GM21423 (cell line): ENCODE measurements at regions not wholly inside any gene's neighbourhood (a gene's known extent, or its start where the extent isn't known, plus 50 kb on each side); places are given as distances from the start of the nearest gene placed in this dataset.

Source experiments
- ATAC-seq: cut with Tn5 transposase; IDR thresholded peaks from one replicate; pipeline ENCODE4 v1.9.1; 2021; ENCODE audit warnings: mild to moderate bottlenecking, moderate library complexity; ENCODE audit not compliant: unreplicated experiment

GRCh38 chr15:81987628-81988027 lies 58.2 kb downstream of the MEX3B start:
- ATAC-seq, result no peak

GRCh38 chr15:81983497-81983896 lies 62.3 kb downstream of the MEX3B start:
- ATAC-seq, result no peak

- no peak for ATAC-seq
Observed at GRCh38 chr15:81982808-81983207, 63.0 kb downstream of the MEX3B start.

GRCh38 chr15:81981908-81982307 lies 63.9 kb downstream of the MEX3B start:
- ATAC-seq, result no peak

DNA sequence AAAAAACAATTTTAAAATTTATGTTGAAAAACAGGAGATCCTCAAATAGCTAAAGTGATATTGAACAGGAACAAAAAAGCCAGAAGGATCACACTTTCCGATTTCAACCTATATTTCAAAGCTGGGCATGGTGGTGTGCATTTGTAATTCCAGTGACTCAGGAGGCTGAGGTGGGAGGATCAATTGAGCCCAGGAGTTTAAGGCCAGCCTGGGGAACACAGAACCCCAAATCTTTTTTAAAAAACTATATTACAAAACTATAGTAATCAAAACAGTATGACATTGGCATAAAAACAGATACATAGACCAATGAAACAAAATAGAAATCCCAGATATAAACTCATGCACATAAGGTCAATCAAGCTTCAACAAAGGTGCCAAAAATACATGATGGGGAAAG lies 68.4 kb downstream of the MEX3B start:
- ATAC-seq, result no peak

- ATAC-seq, result no peak
Observed at GRCh38 chr15:81968691-81969090, 77.1 kb downstream of the MEX3B start.

DNA sequence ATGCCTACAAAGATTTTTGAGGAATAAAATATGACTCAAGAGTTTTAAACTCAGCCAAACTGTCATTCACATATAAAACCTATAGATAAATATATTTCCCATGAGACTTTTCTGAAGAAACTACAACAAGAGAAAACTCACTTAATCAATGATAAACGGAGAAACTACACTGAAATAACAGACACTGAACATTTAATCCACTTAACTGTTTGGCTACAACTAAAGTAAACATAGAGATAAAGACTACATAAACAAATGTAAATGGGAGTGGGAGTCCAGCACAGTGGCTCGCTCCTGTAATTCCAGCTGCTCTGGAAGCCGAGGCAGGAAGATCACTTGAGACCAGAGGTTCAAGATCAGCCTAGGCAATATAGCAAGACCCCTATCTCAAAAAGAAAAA lies 79.2 kb downstream of the MEX3B start:
- no peak for ATAC-seq

DNA sequence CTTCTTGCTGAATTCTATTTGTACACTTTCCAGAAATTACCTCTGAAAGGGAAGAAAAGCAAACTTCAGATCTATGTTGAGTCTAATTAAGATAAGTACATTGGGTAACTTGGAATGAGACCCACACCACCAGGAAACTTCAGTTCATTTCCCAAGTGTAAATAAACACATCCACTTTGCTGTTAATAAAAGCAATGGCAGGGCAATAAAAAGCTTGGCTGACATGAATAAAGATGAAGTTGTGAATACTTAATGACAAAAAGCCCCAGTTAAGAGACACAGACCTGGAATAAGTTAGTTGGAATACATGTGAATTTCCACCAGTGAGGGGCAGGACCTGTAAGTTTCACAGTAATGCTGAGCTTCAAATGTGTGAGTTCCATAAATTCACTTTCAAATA lies 83.3 kb downstream of the MEX3B start:
- no peak for ATAC-seq

- no peak for ATAC-seq
Observed at GRCh38 chr15:81959196-81959595, 86.6 kb downstream of the MEX3B start.

GRCh38 chr15:81957698-81958097 lies 88.1 kb downstream of the MEX3B start:
- ATAC-seq, result no peak

DNA sequence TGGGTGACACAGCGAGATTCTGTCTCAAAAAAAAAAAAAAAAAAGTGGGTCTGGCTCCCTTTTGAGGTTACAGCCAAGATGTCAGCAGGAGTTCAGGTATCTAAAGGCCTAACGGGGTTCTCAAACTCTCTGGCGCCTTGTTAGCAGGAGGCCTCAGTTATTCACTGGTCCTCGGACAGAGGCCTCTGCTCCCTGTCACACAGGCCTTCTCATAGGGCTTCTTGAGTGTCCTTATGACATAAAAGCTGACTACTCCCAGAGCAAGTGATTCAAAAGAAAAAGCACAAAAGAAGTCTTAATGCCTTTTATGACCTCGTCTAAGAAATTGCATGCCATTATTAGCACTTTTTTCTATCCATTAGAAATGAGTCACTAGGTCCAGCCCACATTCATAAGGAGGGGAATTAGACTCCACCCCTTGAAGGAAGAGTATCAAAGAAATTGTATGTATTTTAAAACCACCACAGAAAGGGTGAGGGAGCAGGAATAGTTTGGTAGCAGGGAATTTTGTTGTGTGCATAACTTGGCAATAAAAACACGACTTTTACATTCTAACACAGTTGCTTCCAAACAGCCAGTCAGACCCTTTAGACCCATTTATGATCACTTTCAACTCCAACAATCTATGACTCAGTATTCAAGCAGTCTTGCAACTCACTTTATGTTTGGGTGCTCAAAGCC lies 90.3 kb downstream of the MEX3B start:
- ATAC-seq, result no peak

- ATAC-seq, result no peak
Observed at GRCh38 chr15:81954158-81954783, 91.5 kb downstream of the MEX3B start.

DNA sequence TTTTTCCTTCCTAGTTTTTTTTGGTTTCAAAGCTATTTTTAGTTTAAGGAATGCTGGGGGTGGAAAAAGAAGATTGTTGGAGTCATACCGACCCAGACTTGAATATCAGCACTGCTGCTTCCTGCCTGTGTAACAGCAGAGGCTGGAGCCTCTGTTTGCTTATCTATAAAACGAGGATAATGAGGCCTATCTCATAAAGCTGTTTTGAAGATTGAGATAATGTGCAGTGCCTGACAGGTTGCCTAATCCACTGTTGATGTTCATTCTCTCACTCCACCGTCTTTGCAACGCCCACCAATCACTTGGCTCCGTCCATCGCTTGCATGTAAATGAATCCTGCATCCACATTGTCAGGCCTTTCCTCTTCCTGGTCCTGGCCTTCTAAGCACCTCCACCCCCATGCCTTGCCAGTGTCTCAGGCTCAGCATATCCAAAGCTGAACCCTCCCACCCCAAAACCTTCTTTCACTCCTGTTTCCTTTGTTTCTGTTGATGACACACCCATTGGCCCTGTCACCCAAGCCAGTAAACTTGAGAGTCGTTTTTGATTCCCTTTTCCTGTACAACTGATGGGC lies 94.9 kb downstream of the MEX3B start:
- no peak for ATAC-seq

- no peak for ATAC-seq
Observed at GRCh38 chr15:81948751-81949150, 97.1 kb downstream of the MEX3B start.

DNA sequence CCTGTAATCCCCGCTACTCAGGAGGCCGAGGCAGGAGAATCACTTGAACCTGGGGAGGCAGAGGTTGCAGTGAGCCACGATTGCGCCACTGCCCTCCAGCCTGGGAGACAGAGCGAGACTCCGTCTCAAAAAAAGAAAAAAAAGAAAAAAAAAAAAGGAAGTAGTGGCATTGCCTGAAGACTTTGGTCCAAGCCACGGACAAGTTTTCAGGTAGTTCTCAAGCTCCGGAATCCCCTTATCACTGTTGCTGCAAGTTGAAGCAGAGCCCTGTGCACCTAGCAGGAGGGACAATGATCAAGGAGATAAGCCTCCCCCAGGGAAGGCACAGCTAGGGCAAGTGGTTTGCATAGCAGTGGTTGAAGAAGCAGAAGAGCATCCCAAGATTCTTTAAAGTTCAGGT lies 97.6 kb downstream of the MEX3B start:
- ATAC-seq, result no peak

GRCh38 chr15:81947548-81947947 lies 98.3 kb downstream of the MEX3B start:
- no peak for ATAC-seq

- ATAC-seq, result no peak
Observed at GRCh38 chr15:81945014-81945615, 100.7 kb downstream of the MEX3B start.

DNA sequence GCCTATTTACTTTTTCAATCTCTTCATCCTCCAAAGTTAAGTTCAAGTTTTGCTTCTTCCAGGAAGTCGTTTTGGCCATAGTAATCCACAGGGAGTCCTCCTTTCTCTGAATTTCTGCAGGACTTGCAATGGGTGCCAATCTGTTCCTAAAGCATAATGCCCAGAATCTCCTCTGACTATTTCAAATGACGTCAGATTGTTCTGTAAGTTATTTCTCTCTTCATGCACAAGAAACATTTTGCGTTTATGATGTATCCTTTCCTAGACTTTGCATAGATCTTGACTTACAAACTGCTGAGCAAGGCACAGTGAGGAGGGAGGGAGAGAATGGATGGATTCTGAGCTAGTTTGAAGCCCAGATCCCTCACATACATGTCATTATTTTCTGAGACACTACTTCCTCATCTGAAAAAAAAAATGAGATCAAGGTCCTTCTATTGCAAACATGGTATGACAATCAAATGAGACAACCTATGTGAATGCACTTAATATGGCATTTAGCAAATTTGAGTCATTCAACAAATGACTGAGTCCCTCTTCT lies 103.1 kb downstream of the MEX3B start:
- no peak for ATAC-seq

DNA sequence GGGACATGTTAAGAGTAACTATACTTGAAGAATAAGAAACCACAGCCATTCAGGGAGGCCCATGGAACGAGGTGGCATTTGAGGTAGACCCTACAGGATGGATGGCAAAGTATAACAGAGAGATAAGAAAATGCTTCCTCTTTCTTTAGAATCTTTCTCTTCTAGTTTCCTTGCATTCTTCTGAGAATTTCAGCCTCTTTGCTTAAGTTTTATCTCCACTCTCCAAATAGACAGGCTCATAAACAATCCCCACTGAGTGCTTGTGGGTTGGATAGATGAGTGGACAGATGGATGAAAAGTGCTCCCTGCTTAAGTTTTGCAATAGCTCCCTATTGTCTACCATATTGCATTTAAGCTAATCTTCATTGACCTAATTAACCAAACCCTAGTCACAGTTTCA lies 103.7 kb downstream of the MEX3B start:
- ATAC-seq, result no peak

- ATAC-seq, result no peak
Observed at GRCh38 chr15:81941479-81941878, 104.3 kb downstream of the MEX3B start.

DNA sequence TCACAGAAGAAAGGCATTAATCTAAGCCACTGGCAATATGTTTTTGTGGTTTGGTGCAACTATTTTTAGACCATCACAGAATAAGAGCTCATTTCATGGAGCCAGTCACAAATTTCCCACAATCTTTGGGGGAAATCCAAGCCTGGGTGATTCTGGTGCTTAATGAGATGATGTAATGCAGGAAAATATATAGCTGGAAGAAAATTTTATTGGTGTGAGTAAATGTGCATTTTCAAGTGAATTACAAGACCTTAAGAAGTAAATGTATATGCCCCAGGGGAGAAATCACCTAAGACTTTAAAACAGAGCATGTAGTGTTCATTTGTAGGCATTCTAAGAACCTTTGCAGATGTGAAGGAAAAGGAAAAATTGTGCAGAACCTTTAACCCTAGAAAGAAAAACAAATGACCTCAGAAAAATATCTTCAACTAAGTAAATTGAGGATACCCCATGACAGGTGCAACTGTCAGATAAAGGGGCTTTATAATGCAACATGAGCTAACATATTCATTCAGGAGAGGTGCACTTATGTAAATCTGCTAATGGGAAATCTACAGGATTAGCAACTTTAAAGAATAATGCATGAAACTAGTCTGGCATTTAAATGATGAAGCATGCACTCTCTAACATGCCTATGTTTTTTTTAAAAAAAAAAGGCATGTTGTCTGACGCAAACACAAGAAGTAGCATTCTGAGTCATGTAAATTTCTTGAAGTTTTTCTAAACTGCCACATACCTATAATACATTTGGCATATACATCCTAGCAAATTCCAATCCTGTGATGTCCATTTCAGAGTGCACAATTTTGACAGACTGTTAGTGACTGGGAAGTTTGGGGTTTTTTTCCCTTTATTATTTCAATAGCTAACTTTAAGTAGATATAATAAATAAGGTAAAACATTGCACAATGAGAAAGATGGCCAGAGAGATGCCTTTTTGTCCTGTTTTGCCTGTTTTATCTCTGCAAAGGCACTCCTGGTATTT lies 105.1 kb downstream of the MEX3B start:
- no peak for ATAC-seq
